Prostate gland (tissue), 2 donors: ENCODE measurements at regions not wholly inside any gene's neighbourhood (a gene's known extent, or its start where the extent isn't known, plus 50 kb on each side); places are given as distances from the start of the nearest gene placed in this dataset.

ENCODE experiments used
- CTCF ChIP-seq, 4 experiments: fragments of 200-600 bp in 2 of 4; fragments of 450-650 bp in 2 of 4; sonication (generic) in 2 of 4; IDR thresholded peaks; 1 replicate in 3 of 4; 2 replicates in 1 of 4; pipeline ENCODE4 v1.5.1; 2016 to 2019; ENCODE audit warnings: antibody characterized with exemption in 4 of 4, mild to moderate bottlenecking in 2 of 4, moderate library complexity in 2 of 4
- POLR2A ChIP-seq: fragments of 450-650 bp; IDR thresholded peaks from one replicate; pipeline ENCODE4 v1.6.1; 2016; ENCODE audit warnings: antibody characterized with exemption, mild to moderate bottlenecking

DNA sequence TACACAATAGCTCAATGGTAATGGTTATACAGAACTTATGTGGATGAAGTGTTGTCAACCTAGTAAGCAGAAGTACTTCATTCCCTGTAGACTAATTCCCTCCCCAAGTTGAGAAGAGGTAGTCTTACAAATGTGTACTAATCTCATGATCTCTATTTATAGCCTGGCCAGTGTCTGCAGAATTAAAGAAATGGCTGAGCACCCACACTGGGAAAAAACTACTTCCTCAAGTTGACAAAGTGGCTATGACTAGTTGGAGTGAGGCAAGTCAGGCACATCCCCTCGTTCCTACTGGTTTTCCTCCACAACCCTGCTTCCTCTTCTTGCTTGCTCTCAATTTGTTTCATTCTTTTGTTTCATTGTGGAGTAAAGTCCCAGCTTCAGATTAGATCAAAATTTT, 566.7 kb upstream of the ZNF717 start:
- TF ChIP-seq CTCF (IDR thresholded peaks at IDR 0.05), result no peak
- no peak for TF ChIP-seq POLR2A
